ENCODE measurements at regions not wholly inside any gene's neighbourhood (a gene's known extent, or its start where the extent isn't known, plus 50 kb on each side); places are given as distances from the start of the nearest gene placed in this dataset.

- Histone ChIP-seq H3K4me3 (no peak overlapping the region), H3K9me3 (peaks cover 0 to 33% (median 6%) of the 10 kb centered on the region in 4 donors), H3K27me3 (no peaks in the 10 kb centered on the region), H3K4me1 (no peaks in the 10 kb centered on the region), H3K36me3 (peaks cover 0 to 5% (median 0%) of the 10 kb centered on the region in 3 donors), H3K27ac (no peak overlapping the region)
- WGBS, 2 donors = 69 to 75% methylated on average over 8 of the region's 8 CpGs
- TF ChIP-seq POLR2A (IDR thresholded peaks at IDR 0.05) (no peak), CTCF (IDR thresholded peaks at IDR 0.05) (no peak), EP300 (IDR thresholded peaks at IDR 0.05) (no peak)
- no peak for DNase-seq (ENCODE audit: low spot score in 2 of 2)
Measured at GRCh38 chr3:13157986-13158385, 84.8 kb upstream of the IQSEC1 start.

GRCh38 chr3:13152826-13153710 is 79.8 kb upstream of the IQSEC1 start:
- Histone ChIP-seq H3K36me3 (no peaks in the 10 kb centered on the region), H3K4me3 (no peak overlapping the region), H3K27me3 (no peaks in the 10 kb centered on the region), H3K9me3 (peaks cover 0 to 38% (median 6%) of the 10 kb centered on the region in 4 donors), H3K27ac (no peak overlapping the region), H3K4me1 (no peaks in the 10 kb centered on the region)
- WGBS, 2 donors = 65 to 67% methylated on average over 11 of the region's 11 CpGs
- TF ChIP-seq POLR2A (IDR thresholded peaks at IDR 0.05) (no peak), CTCF (IDR thresholded peaks at IDR 0.05) (no peak), EP300 (IDR thresholded peaks at IDR 0.05) (no peak)
- no peak for DNase-seq (ENCODE audit: low spot score in 2 of 2)

- Histone ChIP-seq H3K4me3 (no peak overlapping the region), H3K27me3 (no peaks in the 10 kb centered on the region), H3K9me3 (peaks cover 0 to 25% (median 5%) of the 10 kb centered on the region in 4 donors), H3K4me1 (no peaks in the 10 kb centered on the region), H3K27ac (no peak overlapping the region), H3K36me3 (no peaks in the 10 kb centered on the region)
- no peak for TF ChIP-seq EP300 (IDR thresholded peaks at IDR 0.05)
- no peak for TF ChIP-seq CTCF (IDR thresholded peaks at IDR 0.05)
- no peak for TF ChIP-seq POLR2A (IDR thresholded peaks at IDR 0.05)
- WGBS, 2 donors = 71 to 83% methylated on average over 5 of the region's 5 CpGs
- no peak for DNase-seq (ENCODE audit: low spot score in 2 of 2)
Measured at GRCh38 chr3:13150624-13151023, 77.4 kb upstream of the IQSEC1 start.

- no peaks in the 10 kb centered on the region for H3K36me3 ChIP-seq
- H3K27me3 ChIP-seq = no peaks in the 10 kb centered on the region
- H3K4me3 ChIP-seq = no peak overlapping the region
- no peaks in the 10 kb centered on the region for H3K4me1 ChIP-seq
- WGBS, 2 donors = 47 to 53% methylated on average over 19 of the region's 19 CpGs
- DNase-seq (ENCODE audit: low spot score in 2 of 2) = no peak
- TF ChIP-seq CTCF (IDR thresholded peaks at IDR 0.05) = no peak
- TF ChIP-seq EP300 (IDR thresholded peaks at IDR 0.05) = no peak
- no peak for TF ChIP-seq POLR2A (IDR thresholded peaks at IDR 0.05)
- peaks cover 0 to 22% (median under 1%) of the 10 kb centered on the region in 4 donors for H3K9me3 ChIP-seq
- no peak overlapping the region for H3K27ac ChIP-seq
Measured at GRCh38 chr3:13149330-13150108, 76.3 kb upstream of the IQSEC1 start.
